ENCODE measurements at regions not wholly inside any gene's neighbourhood (a gene's known extent, or its start where the extent isn't known, plus 50 kb on each side); places are given as distances from the start of the nearest gene placed in this dataset.

- H3K4me3 ChIP-seq (ENCODE audit: low read depth, low read length), result no peak overlapping the region
- H3K4me1 ChIP-seq (ENCODE audit: insufficient read depth), result no peaks in the 10 kb centered on the region
- DNase-seq (ENCODE audit: extremely low spot score), result no peak
- H3K36me3 ChIP-seq (ENCODE audit: insufficient read depth), result no peaks in the 10 kb centered on the region
- 93% methylated on average over 9 of the region's 9 CpGs for WGBS
- H3K27ac ChIP-seq (ENCODE audit: low read depth), result no peak overlapping the region
These were observed 191.9 kb upstream of the NUDT6 start for GRCh38 chr4:123114084-123114914.

GRCh38 chr4:123114915-123115756, 192.7 kb upstream of the NUDT6 start:
- WGBS, result 95% methylated on average over 39 of the region's 39 CpGs
- no peak overlapping the region for H3K27ac ChIP-seq (ENCODE audit: low read depth)
- H3K36me3 ChIP-seq (ENCODE audit: insufficient read depth), result no peaks in the 10 kb centered on the region
- H3K4me1 ChIP-seq (ENCODE audit: insufficient read depth), result no peaks in the 10 kb centered on the region
- H3K4me3 ChIP-seq (ENCODE audit: low read depth, low read length), result no peak overlapping the region
- DNase-seq (ENCODE audit: extremely low spot score), result no peak

GRCh38 chr4:123116412-123116811, 194.0 kb upstream of the NUDT6 start:
- WGBS, result 41% methylated on average over 1 of the region's 1 CpG
- no peak overlapping the region for H3K4me3 ChIP-seq (ENCODE audit: low read depth, low read length)
- no peaks in the 10 kb centered on the region for H3K4me1 ChIP-seq (ENCODE audit: insufficient read depth)
- H3K27ac ChIP-seq (ENCODE audit: low read depth), result no peak overlapping the region
- DNase-seq (ENCODE audit: extremely low spot score), result no peak
- no peaks in the 10 kb centered on the region for H3K36me3 ChIP-seq (ENCODE audit: insufficient read depth)

- Histone ChIP-seq H3K4me1 (ENCODE audit: insufficient read depth) (no peaks in the 10 kb centered on the region), H3K36me3 (ENCODE audit: insufficient read depth) (no peaks in the 10 kb centered on the region), H3K4me3 (ENCODE audit: low read depth, low read length) (no peak overlapping the region), H3K27ac (ENCODE audit: low read depth) (no peak overlapping the region)
- WGBS, result 100% methylated on average over 1 of the region's 1 CpG
- DNase-seq (ENCODE audit: extremely low spot score), result no peak
These were observed 198.1 kb upstream of the NUDT6 start for GRCh38 chr4:123120473-123120872.

- H3K36me3 ChIP-seq (ENCODE audit: insufficient read depth), result no peaks in the 10 kb centered on the region
- H3K4me1 ChIP-seq (ENCODE audit: insufficient read depth), result no peaks in the 10 kb centered on the region
- no peak overlapping the region for H3K4me3 ChIP-seq (ENCODE audit: low read depth, low read length)
- WGBS, result 77% methylated on average over 2 of the region's 2 CpGs
- DNase-seq (ENCODE audit: extremely low spot score), result no peak
- H3K27ac ChIP-seq (ENCODE audit: low read depth), result no peak overlapping the region
These were observed 199.0 kb upstream of the NUDT6 start for GRCh38 chr4:123121241-123121907.

GRCh38 chr4:123125477-123125876, 203.1 kb upstream of the NUDT6 start:
- no peak overlapping the region for H3K4me3 ChIP-seq (ENCODE audit: low read depth, low read length)
- H3K27ac ChIP-seq (ENCODE audit: low read depth), result no peak overlapping the region
- no peaks in the 10 kb centered on the region for H3K4me1 ChIP-seq (ENCODE audit: insufficient read depth)

GRCh38 chr4:123127218-123127617, 204.8 kb upstream of the NUDT6 start:
- Histone ChIP-seq H3K27ac (ENCODE audit: low read depth) (no peak overlapping the region), H3K4me3 (ENCODE audit: low read depth, low read length) (no peak overlapping the region), H3K36me3 (ENCODE audit: insufficient read depth) (no peaks in the 10 kb centered on the region), H3K4me1 (ENCODE audit: insufficient read depth) (no peaks in the 10 kb centered on the region)
- no peak for DNase-seq (ENCODE audit: extremely low spot score)
- whole genome bisulfite sequencing, result 50% methylated on average over 1 of the region's 1 CpG

More at GRCh38 chr4:123125477-123125876, 203.1 kb upstream of the NUDT6 start:
- no peak for DNase-seq (ENCODE audit: extremely low spot score)
- no peaks in the 10 kb centered on the region for H3K36me3 ChIP-seq (ENCODE audit: insufficient read depth)
- WGBS, result 84% methylated on average over 1 of the region's 1 CpG

GRCh38 chr4:123127875-123128274, 205.5 kb upstream of the NUDT6 start:
- H3K4me3 ChIP-seq (ENCODE audit: low read depth, low read length), result no peak overlapping the region
- H3K27ac ChIP-seq (ENCODE audit: low read depth), result no peak overlapping the region
- no peaks in the 10 kb centered on the region for H3K36me3 ChIP-seq (ENCODE audit: insufficient read depth)
- WGBS, result 71% methylated on average over 2 of the region's 2 CpGs
- H3K4me1 ChIP-seq (ENCODE audit: insufficient read depth), result no peaks in the 10 kb centered on the region
- no peak for DNase-seq (ENCODE audit: extremely low spot score)

- Histone ChIP-seq H3K36me3 (ENCODE audit: insufficient read depth) (no peaks in the 10 kb centered on the region), H3K4me1 (ENCODE audit: insufficient read depth) (no peaks in the 10 kb centered on the region), H3K4me3 (ENCODE audit: low read depth, low read length) (no peak overlapping the region), H3K27ac (ENCODE audit: low read depth) (no peak overlapping the region)
- WGBS, result 82% methylated on average over 4 of the region's 4 CpGs
- DNase-seq (ENCODE audit: extremely low spot score), result no peak
These were observed 211.1 kb upstream of the NUDT6 start for GRCh38 chr4:123133397-123134050.

GRCh38 chr4:123144616-123145015, 222.2 kb upstream of the NUDT6 start:
- H3K36me3 ChIP-seq (ENCODE audit: insufficient read depth), result no peaks in the 10 kb centered on the region
- no peak for DNase-seq (ENCODE audit: extremely low spot score)
- no peak overlapping the region for H3K27ac ChIP-seq (ENCODE audit: low read depth)
- H3K4me1 ChIP-seq (ENCODE audit: insufficient read depth), result no peaks in the 10 kb centered on the region
- no peak overlapping the region for H3K4me3 ChIP-seq (ENCODE audit: low read depth, low read length)

GRCh38 chr4:123158576-123158975, 236.2 kb upstream of the NUDT6 start:
- Histone ChIP-seq H3K36me3 (ENCODE audit: insufficient read depth) (no peaks in the 10 kb centered on the region), H3K4me3 (ENCODE audit: low read depth, low read length) (no peak overlapping the region), H3K4me1 (ENCODE audit: insufficient read depth) (no peaks in the 10 kb centered on the region), H3K27ac (ENCODE audit: low read depth) (no peak overlapping the region)
- 50% methylated on average over 3 of the region's 3 CpGs for WGBS
- DNase-seq (ENCODE audit: extremely low spot score), result no peak

- H3K27ac ChIP-seq (ENCODE audit: low read depth), result no peak overlapping the region
- 64% methylated on average over 2 of the region's 2 CpGs for WGBS
- DNase-seq (ENCODE audit: extremely low spot score), result no peak
- H3K4me1 ChIP-seq (ENCODE audit: insufficient read depth), result no peaks in the 10 kb centered on the region
- H3K4me3 ChIP-seq (ENCODE audit: low read depth, low read length), result no peak overlapping the region
- no peaks in the 10 kb centered on the region for H3K36me3 ChIP-seq (ENCODE audit: insufficient read depth)
These were observed 237.1 kb upstream of the NUDT6 start for GRCh38 chr4:123159479-123159878.

GRCh38 chr4:123162859-123163258, 233.7 kb upstream of the SPRY1 start:
- no peak overlapping the region for H3K27ac ChIP-seq (ENCODE audit: low read depth)
- no peak overlapping the region for H3K4me3 ChIP-seq (ENCODE audit: low read depth, low read length)
- no peak for DNase-seq (ENCODE audit: extremely low spot score)
- WGBS, result 93% methylated on average over 4 of the region's 4 CpGs
- H3K36me3 ChIP-seq (ENCODE audit: insufficient read depth), result no peaks in the 10 kb centered on the region
- H3K4me1 ChIP-seq (ENCODE audit: insufficient read depth), result no peaks in the 10 kb centered on the region

All from urinary bladder (tissue), 3 donors.